SU-DHL-6 (cell line): ENCODE measurements at regions not wholly inside any gene's neighbourhood (a gene's known extent, or its start where the extent isn't known, plus 50 kb on each side); places are given as distances from the start of the nearest gene placed in this dataset.

Experiments used
- H2AFZ ChIP-seq: fragments of 200-600 bp; sonication (generic); 2 replicates; pipeline ENCODE4 v1.6.1; 2014; ENCODE audit warnings: low read depth, mild to moderate bottlenecking, moderate library complexity, mixed read lengths, antibody characterized with exemption, low read length; ENCODE audit not compliant: severe bottlenecking
- H3F3A ChIP-seq: fragments of 200-600 bp; shearing (Covaris generic); 2 replicates; pipeline ENCODE4 v1.6.0; 2016; ENCODE audit warnings: antibody characterized with exemption, mild to moderate bottlenecking; ENCODE audit not compliant: insufficient read depth
- H3K27ac ChIP-seq: fragments of 200-600 bp; sonication (generic); 2 replicates; pipeline ENCODE4 v1.5.1; 2016; ENCODE audit warnings: low read depth, mild to moderate bottlenecking, low read length, moderate library complexity, mixed read lengths
- H3K27me3 ChIP-seq: fragments of 200-600 bp; sonication (generic), shearing (Covaris generic); 2 replicates; pipeline ENCODE4 v1.6.0; 2014; ENCODE audit warnings: mild to moderate bottlenecking, low read length
- H3K36me3 ChIP-seq: fragments of 200-600 bp; sonication (generic); 2 replicates; pipeline ENCODE4 v1.6.1; 2014; ENCODE audit warnings: mild to moderate bottlenecking, low read length, mixed read lengths
- H3K4me2 ChIP-seq: fragments of 300-600, 200-600 bp; shearing (Covaris generic), sonication (generic); 2 replicates; pipeline ENCODE4 v1.6.0; 2014; ENCODE audit warnings: low read length, low read depth, mild to moderate bottlenecking; ENCODE audit not compliant: poor library complexity, severe bottlenecking
- H3K4me3 ChIP-seq: fragments of 200-600 bp; sonication (generic); 2 replicates; pipeline ENCODE4 v1.5.1; 2014; ENCODE audit warnings: antibody characterized with exemption, low read length, mild to moderate bottlenecking, mixed read lengths; ENCODE audit not compliant: insufficient read depth, poor library complexity, severe bottlenecking
- H3K79me2 ChIP-seq: fragments of 200-600 bp; sonication (generic); 2 replicates; pipeline ENCODE4 v1.6.1; 2014; ENCODE audit warnings: mild to moderate bottlenecking, low read length, moderate library complexity; ENCODE audit not compliant: insufficient read depth
- H3K9ac ChIP-seq: fragments of 200-600 bp; sonication (generic); 2 replicates; pipeline ENCODE4 v1.7.0; 2014; ENCODE audit warnings: mild to moderate bottlenecking, low read length
- H3K9me2 ChIP-seq: fragments of 200-600 bp; sonication (generic); replicated peaks from 2 replicates; pipeline ENCODE4 v1.6.1; 2014; ENCODE audit warnings: low read length; ENCODE audit not compliant: insufficient read depth
- H3K9me3 ChIP-seq: fragments of 200-600 bp; sonication (generic); 2 replicates; pipeline ENCODE4 v1.6.1; 2014; ENCODE audit warnings: low read length, mixed read lengths; ENCODE audit not compliant: insufficient read depth
- H4K20me1 ChIP-seq: fragments of 200-600 bp; sonication (generic); 2 replicates; pipeline ENCODE4 v1.6.1; 2014; ENCODE audit warnings: low read depth, mild to moderate bottlenecking, antibody characterized with exemption, low read length, moderate library complexity, mixed read lengths
- EZH2phosphoT487 ChIP-seq: fragments of 200-600 bp; sonication (generic), shearing (Covaris generic); conservative IDR thresholded peaks from 2 replicates; pipeline ENCODE4 v1.6.1; 2018; ENCODE audit warnings: mild to moderate bottlenecking, antibody characterized with exemption, low read length, moderate library complexity, mixed read lengths
- TF ChIP-seq, protein P1 (sequence below): fragments of 200-600 bp; sonication (generic); IDR thresholded peaks from one replicate; pipeline ENCODE4 v1.5.1; 2017; ENCODE audit warnings: antibody characterized with exemption, mild to moderate bottlenecking, low read length, moderate library complexity; ENCODE audit not compliant: insufficient read depth, poor library complexity, severe bottlenecking

DNA sequence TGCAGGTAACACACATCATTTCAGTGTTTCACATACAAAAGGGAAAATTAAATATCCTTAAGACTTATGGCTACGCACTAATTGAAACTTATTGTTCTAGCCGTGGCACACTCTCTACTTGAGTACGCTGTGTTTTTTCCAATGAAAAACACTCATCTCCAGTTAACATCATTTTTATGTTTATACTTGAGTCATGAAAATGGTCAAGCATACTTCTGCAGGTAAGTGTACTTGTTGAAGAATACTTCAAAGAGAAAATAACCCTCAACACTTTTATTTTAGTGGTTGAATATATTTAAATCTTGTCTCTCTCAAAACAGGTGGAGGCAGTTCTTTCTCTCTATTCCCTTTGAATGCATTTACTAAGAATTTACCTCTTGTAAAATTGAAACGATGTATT lies 538.7 kb upstream of the PCDH7 start:
- TF ChIP-seq, protein P1, sequence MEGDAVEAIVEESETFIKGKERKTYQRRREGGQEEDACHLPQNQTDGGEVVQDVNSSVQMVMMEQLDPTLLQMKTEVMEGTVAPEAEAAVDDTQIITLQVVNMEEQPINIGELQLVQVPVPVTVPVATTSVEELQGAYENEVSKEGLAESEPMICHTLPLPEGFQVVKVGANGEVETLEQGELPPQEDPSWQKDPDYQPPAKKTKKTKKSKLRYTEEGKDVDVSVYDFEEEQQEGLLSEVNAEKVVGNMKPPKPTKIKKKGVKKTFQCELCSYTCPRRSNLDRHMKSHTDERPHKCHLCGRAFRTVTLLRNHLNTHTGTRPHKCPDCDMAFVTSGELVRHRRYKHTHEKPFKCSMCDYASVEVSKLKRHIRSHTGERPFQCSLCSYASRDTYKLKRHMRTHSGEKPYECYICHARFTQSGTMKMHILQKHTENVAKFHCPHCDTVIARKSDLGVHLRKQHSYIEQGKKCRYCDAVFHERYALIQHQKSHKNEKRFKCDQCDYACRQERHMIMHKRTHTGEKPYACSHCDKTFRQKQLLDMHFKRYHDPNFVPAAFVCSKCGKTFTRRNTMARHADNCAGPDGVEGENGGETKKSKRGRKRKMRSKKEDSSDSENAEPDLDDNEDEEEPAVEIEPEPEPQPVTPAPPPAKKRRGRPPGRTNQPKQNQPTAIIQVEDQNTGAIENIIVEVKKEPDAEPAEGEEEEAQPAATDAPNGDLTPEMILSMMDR, result no peak
- TF ChIP-seq EZH2phosphoT487, result no peak
- Histone ChIP-seq H3F3A (no peaks in the 10 kb centered on the region), H3K4me3 (no peak overlapping the region), H3K36me3 (no peaks in the 10 kb centered on the region), H3K9me2 (no peaks in the 10 kb centered on the region), H3K9ac (no peak overlapping the region), H2AFZ (peak overlapping the region; percentile 4), H3K27me3 (no peaks in the 10 kb centered on the region), H3K9me3 (peaks cover 4% of the 10 kb centered on the region; the same call in 1 of the 2 replicates), H3K27ac (no peak overlapping the region), H3K4me2 (no peak overlapping the region), H4K20me1 (no peaks in the 10 kb centered on the region), H3K79me2 (no peaks in the 10 kb centered on the region)

DNA sequence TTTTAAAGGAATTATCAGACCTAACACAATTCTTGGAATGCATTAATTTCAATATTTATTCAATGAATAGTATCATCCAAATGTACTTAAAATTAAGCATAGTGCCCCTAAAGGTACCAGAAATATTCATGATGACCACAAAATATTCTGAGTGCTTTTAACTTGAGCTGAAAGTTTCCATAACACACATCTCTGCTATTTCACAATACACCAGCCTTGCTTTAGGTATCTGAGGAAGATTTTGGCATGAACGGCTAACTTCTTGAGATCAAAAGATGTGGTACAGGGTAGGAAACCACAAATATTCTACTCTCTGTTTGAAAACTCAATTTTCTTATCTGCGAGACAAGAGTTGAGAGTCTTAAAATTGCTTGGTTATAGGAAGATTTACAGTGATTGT lies 538.3 kb upstream of the PCDH7 start:
- no peaks in the 10 kb centered on the region for H4K20me1 ChIP-seq
- no peaks in the 10 kb centered on the region for H3K9me2 ChIP-seq

DNA sequence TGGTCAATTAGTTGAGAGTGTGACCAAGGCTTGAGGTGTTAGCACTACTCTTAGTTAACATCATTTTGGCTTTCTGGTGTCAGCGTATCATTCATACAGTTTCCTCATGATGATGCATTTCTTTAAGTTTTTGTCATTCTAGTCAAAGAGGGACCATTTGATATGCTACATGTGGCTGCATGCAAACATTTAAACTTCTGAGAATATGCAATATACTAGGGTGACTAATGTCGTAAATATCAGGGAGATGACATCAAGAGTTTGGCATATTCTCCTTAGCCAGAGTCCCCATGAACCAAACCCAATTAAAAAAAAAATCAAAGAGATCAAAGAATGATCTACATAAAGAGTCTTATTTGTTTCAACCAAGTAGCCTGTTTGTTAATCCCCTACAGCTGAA lies 537.4 kb upstream of the PCDH7 start:
- no peaks in the 10 kb centered on the region for H3K27me3 ChIP-seq
- H3K27ac ChIP-seq, result no peak overlapping the region
- peaks cover 5% of the 10 kb centered on the region; the same call in 1 of the 2 replicates for H3K9me3 ChIP-seq
- no peaks in the 10 kb centered on the region for H3K79me2 ChIP-seq
- no peaks in the 10 kb centered on the region for H3K36me3 ChIP-seq
- TF ChIP-seq EZH2phosphoT487, result no peak
- TF ChIP-seq, protein P1, result no peak
- no peaks in the 10 kb centered on the region for H3F3A ChIP-seq
- H3K4me3 ChIP-seq, result no peak overlapping the region
- H3K9ac ChIP-seq, result no peak overlapping the region
- H3K4me2 ChIP-seq, result no peak overlapping the region
- no peaks in the 10 kb centered on the region for H4K20me1 ChIP-seq
- no peaks in the 10 kb centered on the region for H3K9me2 ChIP-seq
- no peak overlapping the region for H2AFZ ChIP-seq

More for the DNA sequence above, 538.3 kb upstream of the PCDH7 start:
- Histone ChIP-seq H3K36me3 (no peaks in the 10 kb centered on the region), H3K27ac (no peak overlapping the region), H3K4me3 (no peak overlapping the region), H3K9me3 (peaks cover 5% of the 10 kb centered on the region; the same call in 1 of the 2 replicates), H3K27me3 (no peaks in the 10 kb centered on the region), H3F3A (no peaks in the 10 kb centered on the region), H2AFZ (peak overlapping the region; percentile 4), H3K4me2 (no peak overlapping the region), H3K9ac (no peak overlapping the region), H3K79me2 (no peaks in the 10 kb centered on the region)
- TF ChIP-seq EZH2phosphoT487, result no peak
- TF ChIP-seq, protein P1, result no peak
